Lower leg skin (tissue), 3 donors: ENCODE measurements at regions not wholly inside any gene's neighbourhood (a gene's known extent, or its start where the extent isn't known, plus 50 kb on each side); places are given as distances from the start of the nearest gene placed in this dataset.

ENCODE experiments used
- POLR2A ChIP-seq, 2 donors: fragments of 450-650 bp; IDR thresholded peaks; one replicate each; pipeline ENCODE4 v1.6.1; 2016 to 2017; ENCODE audit warnings: antibody characterized with exemption in 2 of 2, mild to moderate bottlenecking in 1 of 2, moderate library complexity in 1 of 2
- TF ChIP-seq, protein P1 (sequence below), 3 donors: fragments of 450-650 bp; IDR thresholded peaks; one replicate each; pipeline ENCODE4 v1.5.1; 2016; ENCODE audit warnings: antibody characterized with exemption in 3 of 3, mild to moderate bottlenecking in 3 of 3, moderate library complexity in 2 of 3

DNA sequence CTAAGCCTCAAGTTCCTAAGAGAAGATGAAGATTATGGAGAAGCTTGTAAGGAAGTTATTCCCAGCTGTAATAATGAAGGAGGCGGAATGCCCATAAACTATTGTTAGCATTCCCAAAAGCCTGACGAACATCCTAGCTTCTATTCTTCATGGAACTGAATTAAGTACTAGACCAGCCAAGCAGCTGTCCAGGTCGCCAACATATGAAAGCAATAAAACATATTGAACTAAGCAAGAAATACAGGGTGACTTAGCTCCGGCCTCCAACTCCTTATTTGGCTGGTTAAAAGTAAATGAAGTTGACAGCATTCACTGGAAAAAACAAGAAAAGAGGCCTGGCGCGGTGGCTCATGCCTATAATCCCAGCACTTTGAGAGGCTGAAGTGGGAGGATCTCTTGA, 174.0 kb upstream of the TPM1 start:
- TF ChIP-seq, protein P1, sequence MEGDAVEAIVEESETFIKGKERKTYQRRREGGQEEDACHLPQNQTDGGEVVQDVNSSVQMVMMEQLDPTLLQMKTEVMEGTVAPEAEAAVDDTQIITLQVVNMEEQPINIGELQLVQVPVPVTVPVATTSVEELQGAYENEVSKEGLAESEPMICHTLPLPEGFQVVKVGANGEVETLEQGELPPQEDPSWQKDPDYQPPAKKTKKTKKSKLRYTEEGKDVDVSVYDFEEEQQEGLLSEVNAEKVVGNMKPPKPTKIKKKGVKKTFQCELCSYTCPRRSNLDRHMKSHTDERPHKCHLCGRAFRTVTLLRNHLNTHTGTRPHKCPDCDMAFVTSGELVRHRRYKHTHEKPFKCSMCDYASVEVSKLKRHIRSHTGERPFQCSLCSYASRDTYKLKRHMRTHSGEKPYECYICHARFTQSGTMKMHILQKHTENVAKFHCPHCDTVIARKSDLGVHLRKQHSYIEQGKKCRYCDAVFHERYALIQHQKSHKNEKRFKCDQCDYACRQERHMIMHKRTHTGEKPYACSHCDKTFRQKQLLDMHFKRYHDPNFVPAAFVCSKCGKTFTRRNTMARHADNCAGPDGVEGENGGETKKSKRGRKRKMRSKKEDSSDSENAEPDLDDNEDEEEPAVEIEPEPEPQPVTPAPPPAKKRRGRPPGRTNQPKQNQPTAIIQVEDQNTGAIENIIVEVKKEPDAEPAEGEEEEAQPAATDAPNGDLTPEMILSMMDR (IDR thresholded peaks at IDR 0.05) = no peak
- no peak for TF ChIP-seq POLR2A (IDR thresholded peaks at IDR 0.05)
